Neural progenitor cell (in vitro differentiated cells): ENCODE measurements at regions not wholly inside any gene's neighbourhood (a gene's known extent, or its start where the extent isn't known, plus 50 kb on each side); places are given as distances from the start of the nearest gene placed in this dataset.

ENCODE experiments used
- DNase-seq: peaks from one replicate; pipeline ENCODE4 v3.0.0-alpha.2; 2016; ENCODE audit warnings: low spot score
- H2AFZ ChIP-seq: fragments of 200-600 bp; sonication (generic); replicated peaks from 2 replicates; pipeline ENCODE4 v1.6.1; 2016; ENCODE audit warnings: antibody characterized with exemption
- H3F3A ChIP-seq: fragments of 200-600 bp; sonication (generic); 2 replicates; pipeline ENCODE4 v1.6.1; 2016; ENCODE audit warnings: antibody characterized with exemption, low read depth
- H3K27ac ChIP-seq: fragments of 200-600 bp; sonication (generic); 2 replicates; pipeline ENCODE4 v1.5.1; 2016; ENCODE audit warnings: mild to moderate bottlenecking
- H3K27me3 ChIP-seq: fragments of 200-600 bp; sonication (generic); 2 replicates; pipeline ENCODE4 v1.6.1; 2016; ENCODE audit warnings: mild to moderate bottlenecking, moderate library complexity
- H3K36me3 ChIP-seq: fragments of 200-600 bp; sonication (generic); 2 replicates; pipeline ENCODE4 v1.5.1; 2016
- H3K4me1 ChIP-seq: fragments of 200-600 bp; sonication (generic); 2 replicates; pipeline ENCODE4 v1.6.1; 2016; ENCODE audit warnings: mixed run types
- H3K4me2 ChIP-seq: fragments of 200-600 bp; sonication (generic); 2 replicates; pipeline ENCODE4 v1.6.1; 2016
- H3K4me3 ChIP-seq: fragments of 200-600 bp; sonication (generic); 2 replicates; pipeline ENCODE4 v1.5.1; 2016
- H3K79me2 ChIP-seq: fragments of 200-600 bp; sonication (generic); 2 replicates; pipeline ENCODE4 v1.6.1; 2016; ENCODE audit warnings: low read depth
- H3K9ac ChIP-seq: fragments of 200-600 bp; sonication (generic); 2 replicates; pipeline ENCODE4 v1.6.1; 2016
- H3K9me3 ChIP-seq: fragments of 200-600 bp; sonication (generic); 2 replicates; pipeline ENCODE4 v1.5.1; 2016; ENCODE audit warnings: low read depth
- H4K20me1 ChIP-seq: fragments of 200-600 bp; sonication (generic); 2 replicates; pipeline ENCODE4 v1.6.1; 2016; ENCODE audit warnings: low read depth
- H3K27ac Mint-ChIP-seq: 3 replicates; pipeline ENCODE4 v1.8.0; 2021; ENCODE audit warnings: mixed read lengths
- H3K27me3 Mint-ChIP-seq: 2 replicates; pipeline ENCODE4 v1.8.0; 2022; ENCODE audit warnings: low read depth, mild to moderate bottlenecking, inconsistent platforms, moderate library complexity, mixed read lengths; ENCODE audit not compliant: insufficient read depth
- H3K36me3 Mint-ChIP-seq: 3 replicates; pipeline ENCODE4 v1.8.0; 2021; ENCODE audit warnings: mixed read lengths
- H3K4me1 Mint-ChIP-seq: 3 replicates; pipeline ENCODE4 v1.8.0; 2021; ENCODE audit warnings: mixed read lengths
- H3K4me3 Mint-ChIP-seq: 3 replicates; pipeline ENCODE4 v1.8.0; 2021; ENCODE audit warnings: mild to moderate bottlenecking, moderate library complexity, mixed read lengths
- H3K9me3 Mint-ChIP-seq: 3 replicates; pipeline ENCODE4 v1.8.0; 2020; ENCODE audit warnings: mixed read lengths
- CTCF ChIP-seq: fragments of 200-600 bp; sonication (generic); IDR thresholded peaks from 2 replicates; pipeline ENCODE4 v1.5.1; 2017; ENCODE audit warnings: antibody characterized with exemption, mild to moderate bottlenecking
- EZH2 ChIP-seq: fragments of 200-600 bp; sonication (generic); IDR thresholded peaks from 2 replicates; pipeline ENCODE4 v1.6.1; 2017; ENCODE audit warnings: antibody characterized with exemption, mild to moderate bottlenecking, moderate library complexity
- EZH2phosphoT487 ChIP-seq: fragments of 200-600 bp; sonication (generic); IDR thresholded peaks from 2 replicates; pipeline ENCODE4 v1.6.1; 2017; ENCODE audit warnings: antibody characterized with exemption

DNA sequence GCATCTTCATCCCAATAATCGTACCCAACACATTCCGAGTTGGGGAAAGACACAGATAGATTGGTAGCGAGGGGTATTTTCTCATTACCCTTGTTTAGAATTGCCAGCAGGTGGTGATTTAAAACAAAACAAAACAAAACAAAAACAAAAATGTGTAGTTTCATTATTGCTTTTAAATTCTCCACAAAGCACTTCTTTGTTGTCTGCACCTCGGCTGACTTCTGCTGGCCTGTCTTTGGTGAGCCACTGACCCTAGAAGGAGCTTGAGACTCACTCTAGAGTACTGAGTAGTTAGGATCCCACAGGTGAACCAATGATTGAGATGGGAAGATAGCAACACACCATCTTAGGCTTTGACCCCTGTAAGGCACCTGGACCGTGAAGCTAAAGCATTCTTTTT is 105.4 kb upstream of the BET1 start:
- Mint-ChIP-seq H3K27me3 (peaks cover 2% of the 10 kb centered on the region), H3K36me3 (no peaks in the 10 kb centered on the region), H3K4me3 (no peak overlapping the region), H3K27ac (no peak overlapping the region), H3K4me1 (no peaks in the 10 kb centered on the region), H3K9me3 (no peaks in the 10 kb centered on the region)
- H3K27me3 ChIP-seq, result no peaks in the 10 kb centered on the region
- H3K9me3 ChIP-seq, result no peaks in the 10 kb centered on the region
- no peak overlapping the region for H3K27ac ChIP-seq
- no peaks in the 10 kb centered on the region for H3K36me3 ChIP-seq
- no peak overlapping the region for H2AFZ ChIP-seq
- H3K4me2 ChIP-seq, result no peak overlapping the region
- DNase-seq, result no peak
- no peaks in the 10 kb centered on the region for H3K79me2 ChIP-seq
- H3K4me1 ChIP-seq, result no peaks in the 10 kb centered on the region
- no peaks in the 10 kb centered on the region for H4K20me1 ChIP-seq
- TF ChIP-seq CTCF (no peak), EZH2phosphoT487 (no peak)
- H3F3A ChIP-seq, result no peaks in the 10 kb centered on the region
- H3K4me3 ChIP-seq, result no peak overlapping the region
- no peak overlapping the region for H3K9ac ChIP-seq

DNA sequence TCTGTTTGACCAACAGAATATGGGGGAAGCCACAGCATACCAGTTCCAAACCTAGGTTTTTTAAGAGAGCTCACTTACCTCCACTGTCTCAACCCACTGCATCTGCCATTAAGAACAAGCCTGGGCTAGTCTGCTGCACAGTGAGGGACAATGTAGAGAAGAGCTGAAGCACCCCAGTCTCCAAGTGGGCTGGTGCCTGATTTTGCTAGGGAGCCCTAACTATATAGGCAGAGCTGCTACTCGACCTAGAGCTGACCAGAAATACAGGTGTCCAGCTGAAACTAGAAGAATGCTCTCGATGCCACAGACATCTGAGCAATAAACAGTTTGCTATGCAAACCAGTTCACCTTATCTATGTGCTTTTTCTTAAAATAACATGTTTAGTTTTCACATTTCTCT is 106.9 kb upstream of the BET1 start:
- H3K27me3 Mint-ChIP-seq, result peaks cover 2% of the 10 kb centered on the region
- Histone ChIP-seq H3K4me2 (no peak overlapping the region), H3K9ac (no peak overlapping the region), H3K79me2 (no peaks in the 10 kb centered on the region), H3K27ac (no peak overlapping the region), H3K4me3 (no peak overlapping the region), H4K20me1 (no peaks in the 10 kb centered on the region), H3K27me3 (no peaks in the 10 kb centered on the region), H3K4me1 (no peaks in the 10 kb centered on the region), H3K36me3 (no peaks in the 10 kb centered on the region), H2AFZ (peak overlapping the region; percentile 43), H3F3A (no peaks in the 10 kb centered on the region), H3K9me3 (no peaks in the 10 kb centered on the region)
- H3K4me1 Mint-ChIP-seq, result no peaks in the 10 kb centered on the region
- no peaks in the 10 kb centered on the region for H3K36me3 Mint-ChIP-seq
- H3K9me3 Mint-ChIP-seq, result no peaks in the 10 kb centered on the region
- DNase-seq, result no peak
- no peak overlapping the region for H3K27ac Mint-ChIP-seq
- no peak overlapping the region for H3K4me3 Mint-ChIP-seq
- no peak for TF ChIP-seq EZH2
- TF ChIP-seq EZH2phosphoT487, result no peak
- no peak for TF ChIP-seq CTCF

GRCh38 chr7:94115316-94115715 is 111.2 kb upstream of the BET1 start:
- Histone ChIP-seq H3K27ac (no peak overlapping the region), H3K4me3 (no peak overlapping the region)
- no peak overlapping the region for H3K27ac Mint-ChIP-seq

More at GRCh38 chr7:94115316-94115715, 111.2 kb upstream of the BET1 start:
- Histone ChIP-seq H2AFZ (no peak overlapping the region), H3K27me3 (no peaks in the 10 kb centered on the region), H3K4me1 (no peaks in the 10 kb centered on the region), H3K9ac (no peak overlapping the region), H4K20me1 (no peaks in the 10 kb centered on the region), H3K36me3 (no peaks in the 10 kb centered on the region), H3F3A (no peaks in the 10 kb centered on the region), H3K4me2 (no peak overlapping the region), H3K79me2 (no peaks in the 10 kb centered on the region), H3K9me3 (no peaks in the 10 kb centered on the region)
- Mint-ChIP-seq H3K36me3 (no peaks in the 10 kb centered on the region), H3K27me3 (no peaks in the 10 kb centered on the region), H3K4me3 (no peak overlapping the region), H3K9me3 (no peaks in the 10 kb centered on the region), H3K4me1 (peaks cover 7% of the 10 kb centered on the region)
- TF ChIP-seq EZH2phosphoT487 (no peak), CTCF (no peak), EZH2 (no peak)
- no peak for DNase-seq
